A673 (cell line): ENCODE measurements at regions not wholly inside any gene's neighbourhood (a gene's known extent, or its start where the extent isn't known, plus 50 kb on each side); places are given as distances from the start of the nearest gene placed in this dataset.

Experiments used
- CTCF ChIP-seq: fragments of 300-800, 200-600 bp; sonication (generic); conservative IDR thresholded peaks from 2 replicates; pipeline ENCODE4 v1.5.1; 2017; ENCODE audit warnings: low read depth, mild to moderate bottlenecking, antibody characterized with exemption, low read length, moderate library complexity, mixed read lengths
- EZH2 ChIP-seq: fragments of 200-600 bp; sonication (generic); IDR thresholded peaks from 2 replicates; pipeline ENCODE4 v1.6.1; 2017; ENCODE audit warnings: borderline replicate concordance, low read depth, mild to moderate bottlenecking, mixed read lengths, antibody characterized with exemption, low read length; ENCODE audit not compliant: poor library complexity, severe bottlenecking

GRCh38 chr13:73997964-73998363, 136.2 kb downstream of the KLF12 start:
- TF ChIP-seq CTCF = no peak
- no peak for TF ChIP-seq EZH2
